ENCODE measurements at regions not wholly inside any gene's neighbourhood (a gene's known extent, or its start where the extent isn't known, plus 50 kb on each side); places are given as distances from the start of the nearest gene placed in this dataset.

GRCh38 chr2:106623456-106623855, 136.3 kb downstream of the CD8B2 start:
- TF ChIP-seq, protein P1, sequence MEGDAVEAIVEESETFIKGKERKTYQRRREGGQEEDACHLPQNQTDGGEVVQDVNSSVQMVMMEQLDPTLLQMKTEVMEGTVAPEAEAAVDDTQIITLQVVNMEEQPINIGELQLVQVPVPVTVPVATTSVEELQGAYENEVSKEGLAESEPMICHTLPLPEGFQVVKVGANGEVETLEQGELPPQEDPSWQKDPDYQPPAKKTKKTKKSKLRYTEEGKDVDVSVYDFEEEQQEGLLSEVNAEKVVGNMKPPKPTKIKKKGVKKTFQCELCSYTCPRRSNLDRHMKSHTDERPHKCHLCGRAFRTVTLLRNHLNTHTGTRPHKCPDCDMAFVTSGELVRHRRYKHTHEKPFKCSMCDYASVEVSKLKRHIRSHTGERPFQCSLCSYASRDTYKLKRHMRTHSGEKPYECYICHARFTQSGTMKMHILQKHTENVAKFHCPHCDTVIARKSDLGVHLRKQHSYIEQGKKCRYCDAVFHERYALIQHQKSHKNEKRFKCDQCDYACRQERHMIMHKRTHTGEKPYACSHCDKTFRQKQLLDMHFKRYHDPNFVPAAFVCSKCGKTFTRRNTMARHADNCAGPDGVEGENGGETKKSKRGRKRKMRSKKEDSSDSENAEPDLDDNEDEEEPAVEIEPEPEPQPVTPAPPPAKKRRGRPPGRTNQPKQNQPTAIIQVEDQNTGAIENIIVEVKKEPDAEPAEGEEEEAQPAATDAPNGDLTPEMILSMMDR (IDR thresholded peaks at IDR 0.05): no peak
- TF ChIP-seq POLR2A (IDR thresholded peaks at IDR 0.05): no peak
- TF ChIP-seq EP300 (IDR thresholded peaks at IDR 0.05): no peak
